Activated naive CD8-positive, alpha-beta T cell treated with anti-CD3 and anti-CD28 coated beads, Interleukin-2, amount 50 U/mL, for 24 hours (primary cell): ENCODE measurements at regions not wholly inside any gene's neighbourhood (a gene's known extent, or its start where the extent isn't known, plus 50 kb on each side); places are given as distances from the start of the nearest gene placed in this dataset.
A peak's percentile ranks its signal among the peaks of the same experiment; 100 is the strongest.
"Not testable (repeated sequence)": the region's sequence is repeated elsewhere in the genome, so short reads cannot be mapped to it uniquely, and the experiment has no call there.

Source experiments
- ATAC-seq: fragments of 150-1000 bp; cut with Tn5 transposase; one replicate; pipeline ENCODE4 v1.10.0; 2021
- DNase-seq: peaks from one replicate; pipeline ENCODE4 v3.0.0; 2021
- H3K27ac Mint-ChIP-seq: one replicate; pipeline ENCODE4 v1.8.0; 2021; ENCODE audit warnings: mild to moderate bottlenecking, mixed read lengths
- H3K27me3 Mint-ChIP-seq: one replicate; pipeline ENCODE4 v1.8.0; 2021; ENCODE audit warnings: mixed read lengths
- H3K36me3 Mint-ChIP-seq: one replicate; pipeline ENCODE4 v1.8.0; 2021; ENCODE audit warnings: low read depth, mixed read lengths
- H3K4me1 Mint-ChIP-seq: one replicate; pipeline ENCODE4 v1.8.0; 2021; ENCODE audit warnings: mixed read lengths
- H3K4me3 Mint-ChIP-seq: one replicate; pipeline ENCODE4 v1.8.0; 2021; ENCODE audit warnings: mild to moderate bottlenecking, moderate library complexity, mixed read lengths
- H3K9me3 Mint-ChIP-seq: one replicate; pipeline ENCODE4 v1.8.0; 2021; ENCODE audit warnings: mixed read lengths

- H3K27ac Mint-ChIP-seq, result no peak overlapping the region
- H3K9me3 Mint-ChIP-seq, result peaks cover 4% of the 10 kb centered on the region
- H3K4me3 Mint-ChIP-seq, result no peak overlapping the region
- no peaks in the 10 kb centered on the region for H3K4me1 Mint-ChIP-seq
- H3K27me3 Mint-ChIP-seq, result peaks cover 4% of the 10 kb centered on the region
- H3K36me3 Mint-ChIP-seq, result no peaks in the 10 kb centered on the region
- ATAC-seq (no peak), DNase-seq (no peak)
These were observed 59.2 kb downstream of the IL12A start for GRCh38 chr3:160047876-160048275.

- H3K36me3 Mint-ChIP-seq, result no peaks in the 10 kb centered on the region
- no peak overlapping the region for H3K4me3 Mint-ChIP-seq
- H3K27ac Mint-ChIP-seq, result no peak overlapping the region
These were observed 60.4 kb downstream of the IL12A start for GRCh38 chr3:160049038-160049437.

GRCh38 chr3:160049565-160049964, 60.9 kb downstream of the IL12A start:
- no peak overlapping the region for H3K27ac Mint-ChIP-seq
- ATAC-seq (no peak), DNase-seq (no peak)
- H3K9me3 Mint-ChIP-seq, result no peaks in the 10 kb centered on the region
- H3K4me1 Mint-ChIP-seq, result no peaks in the 10 kb centered on the region
- H3K36me3 Mint-ChIP-seq, result no peaks in the 10 kb centered on the region
- H3K4me3 Mint-ChIP-seq, result no peak overlapping the region
- no peaks in the 10 kb centered on the region for H3K27me3 Mint-ChIP-seq

More at GRCh38 chr3:160049038-160049437, 60.4 kb downstream of the IL12A start:
- no peak for ATAC-seq
- H3K9me3 Mint-ChIP-seq, result no peaks in the 10 kb centered on the region
- no peaks in the 10 kb centered on the region for H3K4me1 Mint-ChIP-seq
- DNase-seq, result no peak
- H3K27me3 Mint-ChIP-seq, result no peaks in the 10 kb centered on the region

GRCh38 chr3:160049988-160050387, 61.4 kb downstream of the IL12A start:
- Mint-ChIP-seq H3K27me3 (no peaks in the 10 kb centered on the region), H3K9me3 (no peaks in the 10 kb centered on the region), H3K27ac (no peak overlapping the region), H3K36me3 (no peaks in the 10 kb centered on the region), H3K4me3 (no peak overlapping the region), H3K4me1 (no peaks in the 10 kb centered on the region)
- no peak for DNase-seq
- no peak for ATAC-seq

GRCh38 chr3:160052385-160053047, 63.9 kb downstream of the IL12A start:
- no peak for ATAC-seq
- no peaks in the 10 kb centered on the region for H3K36me3 Mint-ChIP-seq
- no peak for DNase-seq
- no peaks in the 10 kb centered on the region for H3K27me3 Mint-ChIP-seq
- H3K4me3 Mint-ChIP-seq, result no peak overlapping the region
- no peak overlapping the region for H3K27ac Mint-ChIP-seq
- H3K9me3 Mint-ChIP-seq, result no peaks in the 10 kb centered on the region
- no peaks in the 10 kb centered on the region for H3K4me1 Mint-ChIP-seq

- Mint-ChIP-seq H3K36me3 (no peaks in the 10 kb centered on the region), H3K4me1 (no peaks in the 10 kb centered on the region), H3K9me3 (no peaks in the 10 kb centered on the region), H3K4me3 (no peak overlapping the region), H3K27ac (no peak overlapping the region), H3K27me3 (no peaks in the 10 kb centered on the region)
- ATAC-seq (no peak), DNase-seq (no peak)
These were observed 64.4 kb downstream of the IL12A start for GRCh38 chr3:160053048-160053391.

- not testable (repeated sequence) for H3K36me3 Mint-ChIP-seq, H3K9me3 Mint-ChIP-seq, DNase-seq, H3K4me1 Mint-ChIP-seq, H3K27me3 Mint-ChIP-seq, ATAC-seq, H3K4me3 Mint-ChIP-seq, H3K27ac Mint-ChIP-seq
These were observed 66.2 kb downstream of the IL12A start for GRCh38 chr3:160054862-160055261.

GRCh38 chr3:160055659-160056058, 67.0 kb downstream of the IL12A start:
- no peaks in the 10 kb centered on the region for H3K36me3 Mint-ChIP-seq
- ATAC-seq, result no peak
- H3K27ac Mint-ChIP-seq, result no peak overlapping the region
- no peak overlapping the region for H3K4me3 Mint-ChIP-seq
- no peaks in the 10 kb centered on the region for H3K27me3 Mint-ChIP-seq
- no peak for DNase-seq
- no peaks in the 10 kb centered on the region for H3K4me1 Mint-ChIP-seq
- H3K9me3 Mint-ChIP-seq, result no peaks in the 10 kb centered on the region

GRCh38 chr3:160057331-160057730, 68.7 kb downstream of the IL12A start:
- Mint-ChIP-seq H3K27ac (no peak overlapping the region), H3K27me3 (peaks cover under 1% of the 10 kb centered on the region), H3K9me3 (no peaks in the 10 kb centered on the region), H3K4me3 (no peak overlapping the region), H3K36me3 (no peaks in the 10 kb centered on the region), H3K4me1 (peaks cover 4% of the 10 kb centered on the region)
- no peak for DNase-seq
- ATAC-seq, result no peak

- no peaks in the 10 kb centered on the region for H3K9me3 Mint-ChIP-seq
- no peak overlapping the region for H3K4me3 Mint-ChIP-seq
- H3K27me3 Mint-ChIP-seq, result peaks cover 4% of the 10 kb centered on the region
- DNase-seq, result no peak
- H3K36me3 Mint-ChIP-seq, result no peaks in the 10 kb centered on the region
- peaks cover 4% of the 10 kb centered on the region for H3K4me1 Mint-ChIP-seq
- H3K27ac Mint-ChIP-seq, result no peak overlapping the region
- no peak for ATAC-seq
These were observed 71.9 kb downstream of the IL12A start for GRCh38 chr3:160060409-160061027.

GRCh38 chr3:160061525-160061924, 72.9 kb downstream of the IL12A start:
- DNase-seq, result no peak
- no peaks in the 10 kb centered on the region for H3K36me3 Mint-ChIP-seq
- H3K9me3 Mint-ChIP-seq, result no peaks in the 10 kb centered on the region
- no peak overlapping the region for H3K27ac Mint-ChIP-seq
- H3K27me3 Mint-ChIP-seq, result peaks cover 4% of the 10 kb centered on the region
- H3K4me1 Mint-ChIP-seq, result peaks cover 4% of the 10 kb centered on the region
- no peak for ATAC-seq
- peak overlapping the region; percentile 7 for H3K4me3 Mint-ChIP-seq

- Mint-ChIP-seq H3K27ac (no peak overlapping the region), H3K36me3 (no peaks in the 10 kb centered on the region), H3K4me3 (no peak overlapping the region), H3K9me3 (no peaks in the 10 kb centered on the region), H3K27me3 (peaks cover 4% of the 10 kb centered on the region), H3K4me1 (peaks cover 4% of the 10 kb centered on the region)
- DNase-seq (peak; percentile 2), ATAC-seq (peak; percentile 58)
These were observed 76.6 kb downstream of the IL12A start for GRCh38 chr3:160065282-160065681.

GRCh38 chr3:160065786-160066185, 77.2 kb downstream of the IL12A start:
- Mint-ChIP-seq H3K36me3 (no peaks in the 10 kb centered on the region), H3K4me3 (no peak overlapping the region), H3K27me3 (peaks cover 4% of the 10 kb centered on the region), H3K9me3 (no peaks in the 10 kb centered on the region), H3K4me1 (peaks cover 4% of the 10 kb centered on the region), H3K27ac (no peak overlapping the region)
- ATAC-seq (no peak), DNase-seq (no peak)

- Mint-ChIP-seq H3K4me3 (no peak overlapping the region), H3K4me1 (no peaks in the 10 kb centered on the region), H3K9me3 (no peaks in the 10 kb centered on the region), H3K36me3 (no peaks in the 10 kb centered on the region), H3K27me3 (peaks cover 1% of the 10 kb centered on the region), H3K27ac (no peak overlapping the region)
- DNase-seq (no peak), ATAC-seq (no peak)
These were observed 81.4 kb downstream of the IL12A start for GRCh38 chr3:160069986-160070385.

GRCh38 chr3:160076519-160076918, 87.9 kb downstream of the IL12A start:
- no peaks in the 10 kb centered on the region for H3K36me3 Mint-ChIP-seq
- H3K27me3 Mint-ChIP-seq, result peaks cover 1% of the 10 kb centered on the region
- no peaks in the 10 kb centered on the region for H3K4me1 Mint-ChIP-seq
- ATAC-seq (no peak), DNase-seq (no peak)
- no peak overlapping the region for H3K27ac Mint-ChIP-seq
- H3K9me3 Mint-ChIP-seq, result no peaks in the 10 kb centered on the region
- no peak overlapping the region for H3K4me3 Mint-ChIP-seq

GRCh38 chr3:160078533-160078932, 89.9 kb downstream of the IL12A start:
- ATAC-seq (no peak), DNase-seq (no peak)
- H3K9me3 Mint-ChIP-seq, result no peaks in the 10 kb centered on the region
- H3K4me3 Mint-ChIP-seq, result no peak overlapping the region
- no peaks in the 10 kb centered on the region for H3K4me1 Mint-ChIP-seq
- H3K36me3 Mint-ChIP-seq, result no peaks in the 10 kb centered on the region
- H3K27ac Mint-ChIP-seq, result no peak overlapping the region
- no peaks in the 10 kb centered on the region for H3K27me3 Mint-ChIP-seq
